ENCODE measurements at regions not wholly inside any gene's neighbourhood (a gene's known extent, or its start where the extent isn't known, plus 50 kb on each side); places are given as distances from the start of the nearest gene placed in this dataset.

- ATAC-seq (ENCODE audit: insufficient read depth, low FRiP score) (no peak), DNase-seq (no peak)
- 58 to 74% methylated on average over 5 of the region's 5 CpGs for WGBS, 2 donors
- Histone ChIP-seq H3K9ac (ENCODE audit: insufficient read depth in 1 of 2, low read length in 2 of 2) (no peak overlapping the region), H3K9me3 (ENCODE audit: control insufficient read depth in 4 of 4, insufficient read depth in 3 of 4, low read length in 3 of 4) (no peaks in the 10 kb centered on the region), H3K36me3 (ENCODE audit: control insufficient read depth in 4 of 4, insufficient read depth in 4 of 4, low read length in 4 of 4) (no peaks in the 10 kb centered on the region), H3K4me3 (no peak overlapping the region), H3K27ac (ENCODE audit: low read depth in 1 of 2, low read length in 1 of 2) (no peak overlapping the region), H3K4me1 (ENCODE audit: control insufficient read depth in 5 of 5, insufficient read depth in 5 of 5, low read length in 5 of 5) (no peaks in the 10 kb centered on the region), H3K27me3 (ENCODE audit: control insufficient read depth in 3 of 3, insufficient read depth in 3 of 3, low read length in 2 of 3) (peaks cover 0 to 3% (median 0%) of the 10 kb centered on the region in 3 donors)
- TF ChIP-seq CTCF (IDR thresholded peaks at IDR 0.05; ENCODE audit: control extremely low read depth, extremely low read depth) = no peak
Measured at GRCh38 chr1:30419831-30420230, 303.6 kb downstream of the MATN1 start.

GRCh38 chr1:30418939-30419720, 304.3 kb downstream of the MATN1 start:
- no peak overlapping the region for H3K4me3 ChIP-seq
- no peak overlapping the region for H3K27ac ChIP-seq (ENCODE audit: low read depth in 1 of 2, low read length in 1 of 2)
- H3K4me1 ChIP-seq (ENCODE audit: control insufficient read depth in 5 of 5, insufficient read depth in 5 of 5, low read length in 5 of 5) = no peaks in the 10 kb centered on the region
- no peaks in the 10 kb centered on the region for H3K36me3 ChIP-seq (ENCODE audit: control insufficient read depth in 4 of 4, insufficient read depth in 4 of 4, low read length in 4 of 4)
- H3K27me3 ChIP-seq (ENCODE audit: control insufficient read depth in 3 of 3, insufficient read depth in 3 of 3, low read length in 2 of 3) = no peaks in the 10 kb centered on the region
- 77 to 80% methylated on average over 7 of the region's 7 CpGs for WGBS, 2 donors
- ATAC-seq (ENCODE audit: insufficient read depth, low FRiP score) (no peak), DNase-seq (no peak)
- TF ChIP-seq CTCF (IDR thresholded peaks at IDR 0.05; ENCODE audit: control extremely low read depth, extremely low read depth) = no peak
- H3K9me3 ChIP-seq (ENCODE audit: control insufficient read depth in 4 of 4, insufficient read depth in 3 of 4, low read length in 3 of 4) = no peaks in the 10 kb centered on the region
- no peak overlapping the region for H3K9ac ChIP-seq (ENCODE audit: insufficient read depth in 1 of 2, low read length in 2 of 2)

- H3K36me3 ChIP-seq (ENCODE audit: control insufficient read depth in 4 of 4, insufficient read depth in 4 of 4, low read length in 4 of 4) = no peaks in the 10 kb centered on the region
- 81 to 87% methylated on average over 10 of the region's 10 CpGs for WGBS, 2 donors
- H3K27me3 ChIP-seq (ENCODE audit: control insufficient read depth in 3 of 3, insufficient read depth in 3 of 3, low read length in 2 of 3) = no peaks in the 10 kb centered on the region
- no peak for TF ChIP-seq CTCF (IDR thresholded peaks at IDR 0.05; ENCODE audit: control extremely low read depth, extremely low read depth)
- ATAC-seq (ENCODE audit: insufficient read depth, low FRiP score) (no peak), DNase-seq (no peak)
- H3K9ac ChIP-seq (ENCODE audit: insufficient read depth in 1 of 2, low read length in 2 of 2) = no peak overlapping the region
- H3K4me3 ChIP-seq = no peak overlapping the region
- H3K9me3 ChIP-seq (ENCODE audit: control insufficient read depth in 4 of 4, insufficient read depth in 3 of 4, low read length in 3 of 4) = no peaks in the 10 kb centered on the region
- no peaks in the 10 kb centered on the region for H3K4me1 ChIP-seq (ENCODE audit: control insufficient read depth in 5 of 5, insufficient read depth in 5 of 5, low read length in 5 of 5)
- H3K27ac ChIP-seq (ENCODE audit: low read depth in 1 of 2, low read length in 1 of 2) = no peak overlapping the region
Measured at GRCh38 chr1:30418061-30418938, 305.1 kb downstream of the MATN1 start.
